ENCODE measurements at regions not wholly inside any gene's neighbourhood (a gene's known extent, or its start where the extent isn't known, plus 50 kb on each side); places are given as distances from the start of the nearest gene placed in this dataset.

DNA sequence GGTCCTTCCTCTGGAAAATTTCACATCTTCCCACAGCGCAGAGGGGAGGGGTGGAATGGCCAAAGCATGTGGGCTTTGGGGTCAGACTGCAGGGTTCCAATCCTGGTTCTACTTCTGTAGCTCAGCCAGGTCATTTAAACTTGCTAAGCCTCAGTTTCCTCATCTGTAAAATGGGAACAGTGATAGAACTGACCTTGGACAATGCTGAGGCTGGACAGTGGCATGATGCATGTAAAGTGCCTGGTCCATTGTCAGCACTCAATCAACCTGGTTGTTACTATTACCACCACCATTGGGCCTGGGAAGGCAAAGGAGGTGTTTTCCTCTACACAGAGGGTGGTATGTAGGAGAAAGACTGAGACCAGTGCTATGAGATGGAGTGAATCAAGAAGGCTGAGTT is 162.8 kb downstream of the VRK1 start:
- ChIA-PET POLR2A (no interaction called here), CTCF (no interaction called here)
- no peak for ATAC-seq
- no peak overlapping the region for H3K4me3 Mint-ChIP-seq
- peaks cover 26% of the 10 kb centered on the region for H3K9me3 Mint-ChIP-seq (ENCODE audit: insufficient read depth)
- no peaks in the 10 kb centered on the region for H3K27me3 Mint-ChIP-seq (ENCODE audit: low read depth)
- H3K4me1 Mint-ChIP-seq (ENCODE audit: low read depth), result peaks cover 23% of the 10 kb centered on the region
- H3K36me3 Mint-ChIP-seq (ENCODE audit: low read depth), result peaks cover 40% of the 10 kb centered on the region
- DNase-seq, result no peak
- H3K27ac Mint-ChIP-seq, result no peak overlapping the region

DNA sequence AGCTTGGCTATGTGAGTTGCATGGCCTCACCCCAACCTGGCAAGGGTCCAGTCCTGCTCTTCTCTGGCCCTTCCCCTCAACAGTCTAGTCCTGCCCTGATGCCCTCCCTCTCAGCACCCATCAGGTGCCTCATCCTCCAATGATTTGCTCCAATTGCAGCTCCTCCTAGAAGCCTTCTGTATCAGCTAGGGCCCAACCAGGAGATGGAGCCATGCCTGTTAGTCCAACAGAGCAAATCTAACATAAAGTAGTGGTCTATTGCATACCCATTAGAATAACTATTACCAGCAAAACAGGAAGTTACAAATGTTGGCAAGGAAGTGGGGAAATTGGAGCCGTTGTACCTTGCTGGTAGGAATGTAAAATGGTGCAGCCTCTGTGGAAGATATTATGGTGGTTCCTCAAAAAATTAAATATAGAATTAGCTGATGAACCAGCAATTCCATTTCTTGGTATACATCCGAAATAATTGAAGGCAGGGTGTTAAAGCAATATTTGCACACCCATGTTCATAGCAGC is 163.5 kb downstream of the VRK1 start:
- Mint-ChIP-seq H3K4me3 (no peak overlapping the region), H3K36me3 (ENCODE audit: low read depth) (peaks cover 40% of the 10 kb centered on the region), H3K27me3 (ENCODE audit: low read depth) (no peaks in the 10 kb centered on the region), H3K27ac (no peak overlapping the region), H3K9me3 (ENCODE audit: insufficient read depth) (peaks cover 26% of the 10 kb centered on the region), H3K4me1 (ENCODE audit: low read depth) (peaks cover 23% of the 10 kb centered on the region)
- ChIA-PET CTCF (no interaction called here), POLR2A (no interaction called here)
- DNase-seq (no peak), ATAC-seq (no peak)

DNA sequence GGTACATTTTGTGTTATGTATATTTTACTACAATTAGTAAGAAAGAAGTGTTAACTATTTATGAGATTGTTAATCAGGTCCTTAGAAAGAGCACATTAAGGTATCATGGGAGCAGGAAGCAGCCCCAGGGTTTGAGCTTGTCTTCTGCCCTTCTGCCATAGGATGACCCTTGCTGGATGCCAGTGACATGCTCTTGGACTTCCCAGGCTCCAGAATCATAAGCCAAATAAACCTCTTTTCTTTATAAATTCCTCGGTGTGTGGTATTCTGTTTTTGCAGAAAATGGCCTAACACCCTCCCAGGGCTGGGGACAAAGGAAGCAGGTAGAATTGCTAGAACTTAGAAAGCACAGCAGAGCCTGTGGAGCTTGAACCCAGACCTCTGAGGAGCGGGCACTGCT is 164.7 kb downstream of the VRK1 start:
- peaks cover 40% of the 10 kb centered on the region for H3K36me3 Mint-ChIP-seq (ENCODE audit: low read depth)
- DNase-seq, result no peak
- no peak overlapping the region for H3K4me3 Mint-ChIP-seq
- H3K27me3 Mint-ChIP-seq (ENCODE audit: low read depth), result no peaks in the 10 kb centered on the region
- peaks cover 24% of the 10 kb centered on the region for H3K4me1 Mint-ChIP-seq (ENCODE audit: low read depth)
- H3K27ac Mint-ChIP-seq, result peak overlapping the region; percentile 96
- peaks cover 26% of the 10 kb centered on the region for H3K9me3 Mint-ChIP-seq (ENCODE audit: insufficient read depth)
- no peak for ATAC-seq
- POLR2A ChIA-PET, result interaction anchor here (1.1 kb wide), 1 partner anchor 165 kb away, joined by 3 read pairs; the partner anchor contains the start of gene VRK1
- CTCF ChIA-PET, result interaction anchor here (1.1 to 1.6 kb wide), 2 partner anchors 8 to 159 kb away, joined by 3 to 4 read pairs; no protein-coding TSS in a partner anchor

DNA sequence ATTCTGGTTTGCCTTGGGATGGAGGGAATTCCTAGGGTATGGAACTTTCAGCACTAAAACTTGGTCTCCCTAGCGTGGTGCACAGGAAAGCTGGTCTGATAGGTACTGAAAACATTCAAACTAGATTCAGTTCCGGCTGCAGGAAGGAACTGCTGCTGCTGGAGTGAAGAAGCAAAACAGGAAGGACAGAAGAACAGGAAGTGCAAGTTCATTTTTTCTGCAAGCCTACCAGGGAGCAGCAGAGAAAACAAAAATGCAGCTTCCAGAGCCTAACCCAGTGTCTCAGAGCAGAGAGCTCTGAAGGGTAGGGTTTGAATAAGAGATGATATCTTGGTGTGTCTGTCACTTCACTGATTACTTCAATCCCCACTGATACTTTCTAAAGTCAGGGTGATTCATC is 165.2 kb downstream of the VRK1 start:
- Mint-ChIP-seq H3K4me3 (peak overlapping the region; percentile 22), H3K27me3 (ENCODE audit: low read depth) (no peaks in the 10 kb centered on the region), H3K4me1 (ENCODE audit: low read depth) (peaks cover 24% of the 10 kb centered on the region), H3K36me3 (ENCODE audit: low read depth) (peaks cover 41% of the 10 kb centered on the region), H3K27ac (peak overlapping the region; percentile 96), H3K9me3 (ENCODE audit: insufficient read depth) (peaks cover 27% of the 10 kb centered on the region)
- peak; percentile 56 for DNase-seq
- ChIA-PET CTCF (interaction anchor here (1.1 to 1.6 kb wide), 3 partner anchors 8 to 158 kb away, joined by 3 to 5 read pairs (median 4); no protein-coding TSS in a partner anchor), POLR2A (interaction anchor here (1.1 kb wide), 1 partner anchor 165 kb away, joined by 3 read pairs; the partner anchor contains the start of gene VRK1)
- peak; percentile 71 for ATAC-seq

DNA sequence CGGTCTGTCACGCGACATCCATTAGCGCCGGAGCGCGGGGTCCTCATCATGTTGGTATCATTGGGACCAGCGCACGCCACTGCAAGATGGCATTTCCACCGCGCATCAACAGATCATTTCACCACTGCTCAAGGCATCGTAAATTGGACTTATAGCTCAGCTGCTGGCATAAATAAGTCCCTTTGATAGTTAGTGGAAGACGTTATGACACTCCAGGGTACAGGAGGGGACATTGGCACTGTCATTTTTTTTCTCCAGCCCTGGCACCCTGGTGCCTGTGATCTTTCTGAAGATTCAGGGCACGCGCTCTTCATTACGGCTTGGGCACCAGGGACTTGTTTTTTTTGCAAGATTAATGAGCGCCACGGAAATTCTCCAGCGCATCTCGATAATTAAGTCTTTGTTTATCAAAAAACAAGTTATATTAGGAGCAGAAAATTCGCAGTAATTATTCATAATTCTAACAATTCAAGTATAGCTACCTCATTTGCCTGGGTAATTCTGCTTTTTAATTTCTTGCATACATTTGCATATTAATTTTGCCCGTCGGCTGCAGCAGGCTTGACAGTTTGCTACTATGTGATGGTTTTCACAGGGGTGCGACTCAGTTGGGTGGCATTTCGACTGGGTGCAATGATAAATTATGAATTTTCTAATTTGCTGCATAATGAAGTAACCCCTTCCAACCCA is 167.7 kb downstream of the VRK1 start:
- POLR2A ChIA-PET, result no interaction called here
- DNase-seq, result no peak
- Mint-ChIP-seq H3K27ac (no peak overlapping the region), H3K27me3 (ENCODE audit: low read depth) (no peaks in the 10 kb centered on the region), H3K4me1 (ENCODE audit: low read depth) (peaks cover 24% of the 10 kb centered on the region), H3K9me3 (ENCODE audit: insufficient read depth) (peaks cover 34% of the 10 kb centered on the region), H3K4me3 (no peak overlapping the region), H3K36me3 (ENCODE audit: low read depth) (peaks cover 43% of the 10 kb centered on the region)
- ATAC-seq, result no peak
- CTCF ChIA-PET, result no interaction called here

DNA sequence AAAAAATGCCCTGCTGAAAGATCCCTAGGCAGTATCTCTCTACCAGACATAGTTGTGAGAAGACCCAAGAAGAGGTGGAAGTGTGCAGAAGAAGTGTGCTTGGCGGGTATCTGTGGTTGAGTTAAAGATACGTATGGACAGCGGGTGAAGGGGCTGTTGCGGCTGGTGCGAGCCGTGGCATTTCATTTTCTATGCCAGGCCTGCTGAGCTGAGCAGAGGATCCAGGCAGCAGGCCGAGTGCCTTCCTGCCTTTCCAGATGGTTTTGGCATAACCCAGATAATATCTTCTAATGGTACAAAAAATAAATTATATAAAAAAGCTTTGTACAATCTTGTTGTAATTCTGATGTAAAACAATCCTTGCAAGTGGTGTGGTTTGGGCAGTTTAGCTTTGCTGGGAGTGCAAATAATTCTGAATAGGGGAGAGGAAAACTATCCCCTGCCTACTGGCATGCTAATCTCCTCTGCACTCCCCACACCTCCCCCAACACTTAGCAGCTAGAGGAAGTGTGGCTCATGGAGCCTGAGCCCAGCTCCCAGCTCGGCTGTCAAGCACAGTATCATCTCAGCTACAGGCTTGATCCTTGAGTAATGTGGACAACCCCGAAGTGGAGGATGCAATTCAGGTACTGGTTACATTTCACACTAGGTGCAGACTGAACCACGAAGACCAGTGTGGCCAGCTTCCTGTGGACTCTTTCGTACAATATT is 168.9 kb downstream of the VRK1 start:
- peaks cover 34% of the 10 kb centered on the region for H3K36me3 Mint-ChIP-seq (ENCODE audit: low read depth)
- ChIA-PET POLR2A (no interaction called here), CTCF (no interaction called here)
- no peaks in the 10 kb centered on the region for H3K27me3 Mint-ChIP-seq (ENCODE audit: low read depth)
- H3K9me3 Mint-ChIP-seq (ENCODE audit: insufficient read depth), result peaks cover 29% of the 10 kb centered on the region
- no peak overlapping the region for H3K27ac Mint-ChIP-seq
- H3K4me3 Mint-ChIP-seq, result no peak overlapping the region
- ATAC-seq (no peak), DNase-seq (no peak)
- H3K4me1 Mint-ChIP-seq (ENCODE audit: low read depth), result peaks cover 20% of the 10 kb centered on the region

DNA sequence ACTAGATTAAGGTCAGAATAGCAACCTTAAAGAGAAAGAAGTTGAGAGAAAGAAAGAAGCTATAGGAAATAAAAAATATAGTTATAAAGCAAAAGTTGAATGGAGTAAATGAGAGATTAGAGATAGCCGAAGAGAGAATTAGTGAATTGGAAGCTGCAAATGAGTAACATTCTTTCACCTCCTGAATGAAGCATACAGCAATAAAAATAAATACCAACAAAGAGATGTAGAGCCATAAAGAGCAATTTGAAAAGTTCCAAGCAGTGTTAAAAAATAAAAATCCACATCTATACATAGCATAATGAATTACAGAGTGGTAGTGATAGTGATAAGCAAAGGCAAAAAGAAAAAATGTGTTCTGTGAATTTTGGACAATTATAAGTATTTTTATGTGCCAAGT is 177.9 kb downstream of the VRK1 start:
- CTCF ChIA-PET, result no interaction called here
- H3K27me3 Mint-ChIP-seq (ENCODE audit: low read depth), result peaks cover 11% of the 10 kb centered on the region

DNA sequence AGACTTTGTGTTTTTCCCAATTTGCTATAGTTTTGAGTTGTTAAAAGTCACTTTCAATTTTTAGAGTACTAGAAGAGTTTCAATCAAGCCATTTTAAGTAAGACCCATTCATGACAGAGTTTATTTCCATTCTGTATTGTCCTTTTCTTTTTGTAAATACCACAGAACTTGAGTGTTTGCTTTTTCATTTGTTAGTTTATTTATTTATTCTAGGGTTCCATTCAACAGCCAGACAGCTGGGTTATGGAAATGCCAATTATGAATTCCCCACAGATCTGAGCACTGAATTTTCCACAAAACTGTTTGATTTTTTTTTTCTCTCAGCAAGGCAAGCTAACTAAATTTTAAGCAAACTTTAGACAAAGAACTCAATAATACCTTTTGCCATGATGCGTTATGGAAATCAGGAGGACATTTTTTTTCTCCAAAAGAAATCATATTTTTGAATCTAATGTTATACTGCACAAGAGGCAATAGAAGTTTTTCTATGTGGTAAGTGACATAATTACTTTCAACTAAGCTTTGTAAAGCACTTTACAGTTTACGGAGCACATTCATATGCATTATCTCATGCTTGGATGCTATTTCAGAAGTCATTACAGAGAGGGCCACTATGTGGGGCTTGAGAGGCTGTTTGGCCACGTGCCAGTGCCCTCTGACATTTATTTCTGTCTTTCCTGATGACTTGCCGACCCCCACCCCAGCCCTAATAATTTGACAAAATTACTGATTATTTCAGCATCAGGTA is 181.5 kb downstream of the VRK1 start:
- no peak overlapping the region for H3K4me3 Mint-ChIP-seq
- POLR2A ChIA-PET, result no interaction called here
- H3K4me1 Mint-ChIP-seq (ENCODE audit: low read depth), result no peaks in the 10 kb centered on the region
- no peak overlapping the region for H3K27ac Mint-ChIP-seq
- peaks cover 5% of the 10 kb centered on the region for H3K36me3 Mint-ChIP-seq (ENCODE audit: low read depth)
- H3K27me3 Mint-ChIP-seq (ENCODE audit: low read depth), result peaks cover 11% of the 10 kb centered on the region
- CTCF ChIA-PET, result no interaction called here
- peaks cover 18% of the 10 kb centered on the region for H3K9me3 Mint-ChIP-seq (ENCODE audit: insufficient read depth)
- DNase-seq (no peak), ATAC-seq (no peak)

More for the DNA sequence above, 177.9 kb downstream of the VRK1 start:
- no peaks in the 10 kb centered on the region for H3K4me1 Mint-ChIP-seq (ENCODE audit: low read depth)
- no peak overlapping the region for H3K27ac Mint-ChIP-seq
- H3K9me3 Mint-ChIP-seq (ENCODE audit: insufficient read depth), result peaks cover 21% of the 10 kb centered on the region
- no peak overlapping the region for H3K4me3 Mint-ChIP-seq
- H3K36me3 Mint-ChIP-seq (ENCODE audit: low read depth), result peaks cover 5% of the 10 kb centered on the region
- POLR2A ChIA-PET, result no interaction called here
- ATAC-seq, result no peak
- no peak for DNase-seq

DNA sequence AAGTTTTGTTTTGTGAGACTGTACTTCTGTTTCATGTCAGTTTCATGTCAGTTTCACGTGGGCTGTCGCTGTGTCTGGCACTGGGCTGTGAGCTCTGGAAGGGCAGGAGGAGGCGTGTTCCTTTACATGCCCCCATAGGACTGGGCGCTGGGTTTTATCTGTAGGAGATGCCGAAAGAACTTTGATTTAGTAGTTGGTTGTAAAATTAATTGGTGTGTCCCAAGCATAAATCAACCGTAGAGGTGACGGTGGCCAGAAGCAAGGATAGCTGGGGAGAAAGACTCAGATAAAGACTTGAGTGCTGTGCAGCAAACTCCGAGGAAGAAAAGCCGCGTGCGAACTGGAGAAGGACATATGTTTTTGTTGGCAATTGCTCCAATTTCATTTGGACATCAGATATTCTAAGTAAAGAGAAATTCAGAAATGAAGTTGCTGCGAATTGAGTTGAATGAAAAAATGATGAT is 182.5 kb downstream of the VRK1 start:
- DNase-seq (no peak), ATAC-seq (no peak)
- Mint-ChIP-seq H3K27me3 (ENCODE audit: low read depth) (peaks cover 11% of the 10 kb centered on the region), H3K4me3 (no peak overlapping the region), H3K9me3 (ENCODE audit: insufficient read depth) (peaks cover 9% of the 10 kb centered on the region), H3K27ac (no peak overlapping the region), H3K36me3 (ENCODE audit: low read depth) (peaks cover 5% of the 10 kb centered on the region), H3K4me1 (ENCODE audit: low read depth) (no peaks in the 10 kb centered on the region)
- POLR2A ChIA-PET, result no interaction called here
- CTCF ChIA-PET, result no interaction called here

DNA sequence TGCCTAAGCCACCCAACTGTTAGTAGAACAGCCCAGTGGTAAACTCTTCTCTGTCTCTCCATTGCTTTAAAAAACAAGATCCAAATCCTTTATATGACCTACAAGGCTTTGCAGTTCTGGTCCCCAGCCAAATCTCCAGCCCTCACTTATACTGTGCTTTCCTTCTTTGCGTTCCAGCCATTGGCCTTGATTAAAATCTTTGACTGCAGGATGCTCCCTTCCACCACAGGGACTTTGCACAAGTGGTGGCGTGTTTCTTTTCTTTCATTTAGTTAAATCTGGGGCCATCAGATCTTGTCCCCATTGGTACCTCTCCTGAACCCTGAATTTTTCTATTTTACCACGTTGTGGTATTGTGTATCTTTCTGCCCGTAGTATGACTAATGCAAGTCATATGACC is 183.7 kb downstream of the VRK1 start:
- no peaks in the 10 kb centered on the region for H3K9me3 Mint-ChIP-seq (ENCODE audit: insufficient read depth)
- POLR2A ChIA-PET, result no interaction called here

DNA sequence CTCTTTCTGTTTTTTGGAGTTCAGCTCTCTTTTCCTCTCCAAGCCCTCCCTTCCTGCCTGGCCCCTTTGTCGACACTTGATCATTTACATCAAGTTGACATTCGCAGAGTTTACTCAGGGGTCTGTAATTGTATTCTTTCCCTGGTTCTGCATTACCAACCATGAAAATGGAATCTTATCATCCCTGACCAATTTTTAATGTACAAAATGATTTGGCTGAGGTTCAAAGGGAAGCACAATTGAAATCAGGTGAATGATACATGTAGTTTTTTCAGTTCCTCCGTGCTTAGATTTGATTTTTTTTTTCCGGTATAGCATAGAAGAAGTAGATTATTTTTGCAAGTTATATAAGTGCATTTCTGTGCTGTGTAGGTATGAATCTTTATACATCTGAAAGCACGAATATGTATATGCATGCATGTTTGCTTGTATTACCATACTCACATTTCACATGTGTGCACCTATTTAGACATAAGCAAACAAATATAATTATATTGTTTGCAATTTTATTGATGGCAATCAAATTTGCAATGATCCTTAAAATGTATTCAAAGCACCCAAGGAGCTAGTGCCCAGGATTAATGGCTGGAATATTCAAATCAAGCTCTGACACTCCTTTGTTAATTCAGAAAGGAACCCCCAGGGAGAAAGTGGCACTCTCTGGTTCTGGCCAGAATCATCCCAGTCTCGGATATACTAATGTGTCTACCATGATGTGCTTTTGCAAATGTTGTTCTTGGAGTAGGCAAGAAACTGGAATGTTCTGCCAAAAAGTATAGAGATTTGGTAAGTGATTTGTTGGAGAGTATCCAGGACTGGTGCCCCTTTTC is 189.3 kb downstream of the VRK1 start:
- Mint-ChIP-seq H3K36me3 (ENCODE audit: low read depth) (no peaks in the 10 kb centered on the region), H3K4me1 (ENCODE audit: low read depth) (peaks cover 21% of the 10 kb centered on the region), H3K27me3 (ENCODE audit: low read depth) (peaks cover 5% of the 10 kb centered on the region), H3K9me3 (ENCODE audit: insufficient read depth) (no peaks in the 10 kb centered on the region), H3K27ac (no peak overlapping the region), H3K4me3 (no peak overlapping the region)
- ChIA-PET POLR2A (no interaction called here), CTCF (interaction anchor here (0.6 kb wide), 1 partner anchor 17 kb away, joined by 3 read pairs; no protein-coding TSS in a partner anchor)
- no peak for DNase-seq
- ATAC-seq, result no peak

More for the DNA sequence above, 183.7 kb downstream of the VRK1 start:
- Mint-ChIP-seq H3K27ac (no peak overlapping the region), H3K4me3 (no peak overlapping the region), H3K36me3 (ENCODE audit: low read depth) (peaks cover 2% of the 10 kb centered on the region), H3K4me1 (ENCODE audit: low read depth) (no peaks in the 10 kb centered on the region), H3K27me3 (ENCODE audit: low read depth) (peaks cover 16% of the 10 kb centered on the region)
- ATAC-seq (no peak), DNase-seq (no peak)
- CTCF ChIA-PET, result no interaction called here

All from activated CD8-positive, alpha-beta T cell treated with anti-CD3 and anti-CD28 coated beads, Interleukin-2, amount 10 ng/mL, durations not matched to agents 7 days and 5 days (primary cell).